Smooth muscle cell (in vitro differentiated cells): ENCODE measurements at regions not wholly inside any gene's neighbourhood (a gene's known extent, or its start where the extent isn't known, plus 50 kb on each side); places are given as distances from the start of the nearest gene placed in this dataset.
A peak's percentile ranks its signal among the peaks of the same experiment; 100 is the strongest.

Experiments used
- DNase-seq: peaks from one replicate; lab custom pipeline; 2025; ENCODE audit not compliant: unreplicated experiment; lab: John Stamatoyannopoulos, UW
- H2AFZ ChIP-seq: fragments of 200-600 bp; sonication (generic); 2 replicates; pipeline ENCODE4 v1.6.0; 2016; ENCODE audit warnings: antibody characterized with exemption, low read depth, mild to moderate bottlenecking
- H3F3A ChIP-seq: fragments of 200-600 bp; sonication (generic); 2 replicates; pipeline ENCODE4 v1.6.0; 2017; ENCODE audit warnings: antibody characterized with exemption, low read depth
- H3K27ac ChIP-seq: fragments of 200-600 bp; sonication (generic); 2 replicates; pipeline ENCODE4 v1.5.1; 2016; ENCODE audit warnings: low read depth, mild to moderate bottlenecking
- H3K27me3 ChIP-seq: fragments of 200-600 bp; sonication (generic); 2 replicates; pipeline ENCODE4 v1.6.1; 2016; ENCODE audit warnings: low read depth, mild to moderate bottlenecking
- H3K36me3 ChIP-seq: fragments of 200-600 bp; sonication (generic); 2 replicates; pipeline ENCODE4 v1.5.1; 2016; ENCODE audit warnings: low read depth
- H3K4me1 ChIP-seq: fragments of 200-600 bp; sonication (generic); 2 replicates; pipeline ENCODE4 v1.5.1; 2016; ENCODE audit warnings: low read depth
- H3K4me2 ChIP-seq: fragments of 200-600 bp; sonication (generic); 2 replicates; pipeline ENCODE4 v1.6.0; 2016; ENCODE audit warnings: mild to moderate bottlenecking
- H3K4me3 ChIP-seq: fragments of 200-600 bp; sonication (generic); 2 replicates; pipeline ENCODE4 v1.5.1; 2016; ENCODE audit warnings: mild to moderate bottlenecking
- H3K79me2 ChIP-seq: fragments of 200-600 bp; sonication (generic); 2 replicates; pipeline ENCODE4 v1.6.0; 2016; ENCODE audit warnings: low read depth, mild to moderate bottlenecking
- H3K9ac ChIP-seq: fragments of 200-600 bp; sonication (generic); 2 replicates; pipeline ENCODE4 v1.6.0; 2016; ENCODE audit warnings: low read depth
- H3K9me3 ChIP-seq: fragments of 200-600 bp; sonication (generic); replicated peaks from 2 replicates; pipeline ENCODE4 v1.5.1; 2016; ENCODE audit warnings: low read depth
- H4K20me1 ChIP-seq: fragments of 200-600 bp; sonication (generic); 2 replicates; pipeline ENCODE4 v1.6.0; 2016; ENCODE audit warnings: low read depth
- CTCF ChIP-seq: fragments of 200-600 bp; sonication (generic); IDR thresholded peaks from 2 replicates; pipeline ENCODE4 v1.5.1; 2017; ENCODE audit warnings: borderline replicate concordance, mild to moderate bottlenecking, antibody characterized with exemption; ENCODE audit not compliant: insufficient read depth, poor library complexity, severe bottlenecking
- WGBS: methylation state at CpG from one replicate; pipeline ENCODE4 v1.1.7; 2016; ENCODE audit warnings: low lambda C conversion rate; 5-methylcytosine and 5-hydroxymethylcytosine counted together

- Histone ChIP-seq H3K4me3 (no peak overlapping the region), H4K20me1 (no peaks in the 10 kb centered on the region), H2AFZ (peak overlapping the region; percentile 39), H3K9me3 (no peaks in the 10 kb centered on the region), H3K79me2 (no peaks in the 10 kb centered on the region), H3K9ac (no peak overlapping the region), H3K36me3 (no peaks in the 10 kb centered on the region), H3K27me3 (no peaks in the 10 kb centered on the region), H3K27ac (no peak overlapping the region), H3K4me2 (no peak overlapping the region), H3K4me1 (no peaks in the 10 kb centered on the region), H3F3A (no peaks in the 10 kb centered on the region)
- 80% methylated on average over 2 of the region's 2 CpGs for WGBS
- no peak for TF ChIP-seq CTCF
- no peak for DNase-seq
Measured at GRCh38 chr1:238738892-238739291, 647.5 kb upstream of the CHRM3 start.

- Histone ChIP-seq H3K4me3 (no peak overlapping the region), H3K4me1 (no peaks in the 10 kb centered on the region), H3F3A (no peaks in the 10 kb centered on the region), H3K36me3 (no peaks in the 10 kb centered on the region), H3K27me3 (no peaks in the 10 kb centered on the region), H3K9me3 (no peaks in the 10 kb centered on the region), H3K4me2 (no peak overlapping the region), H3K27ac (no peak overlapping the region), H2AFZ (no peak overlapping the region), H4K20me1 (no peaks in the 10 kb centered on the region), H3K79me2 (no peaks in the 10 kb centered on the region), H3K9ac (no peak overlapping the region)
- DNase-seq = no peak
- TF ChIP-seq CTCF = no peak
Measured at GRCh38 chr1:238727670-238728069, 658.7 kb upstream of the CHRM3 start.

- Histone ChIP-seq H3K4me3 (no peak overlapping the region), H3K4me1 (no peaks in the 10 kb centered on the region), H3K79me2 (no peaks in the 10 kb centered on the region), H3K27ac (no peak overlapping the region), H2AFZ (no peak overlapping the region), H3K36me3 (no peaks in the 10 kb centered on the region), H3K27me3 (no peaks in the 10 kb centered on the region), H3K9ac (no peak overlapping the region), H3K9me3 (no peaks in the 10 kb centered on the region), H4K20me1 (no peaks in the 10 kb centered on the region), H3K4me2 (no peak overlapping the region), H3F3A (no peaks in the 10 kb centered on the region)
- WGBS = 89% methylated on average over 4 of the region's 4 CpGs
- DNase-seq = no peak
- TF ChIP-seq CTCF = no peak
Measured at GRCh38 chr1:238722812-238723211, 663.6 kb upstream of the CHRM3 start.

GRCh38 chr1:238710697-238711096, 675.7 kb upstream of the CHRM3 start:
- TF ChIP-seq CTCF = no peak
- Histone ChIP-seq H3K9ac (no peak overlapping the region), H3K79me2 (no peaks in the 10 kb centered on the region), H3K9me3 (no peaks in the 10 kb centered on the region), H2AFZ (no peak overlapping the region), H3K27ac (no peak overlapping the region), H3K36me3 (no peaks in the 10 kb centered on the region), H4K20me1 (no peaks in the 10 kb centered on the region), H3K4me3 (no peak overlapping the region), H3K27me3 (no peaks in the 10 kb centered on the region), H3K4me2 (no peak overlapping the region), H3F3A (no peaks in the 10 kb centered on the region), H3K4me1 (no peaks in the 10 kb centered on the region)
- 71% methylated on average over 2 of the region's 2 CpGs for WGBS
- DNase-seq = no peak
